ENCODE measurements at regions not wholly inside any gene's neighbourhood (a gene's known extent, or its start where the extent isn't known, plus 50 kb on each side); places are given as distances from the start of the nearest gene placed in this dataset.
A peak's percentile ranks its signal among the peaks of the same experiment; 100 is the strongest.

- DNase-seq, result no peak
These were observed 66.5 kb downstream of the PLXNA1 start for GRCh38 chr3:127049393-127049792.

DNA sequence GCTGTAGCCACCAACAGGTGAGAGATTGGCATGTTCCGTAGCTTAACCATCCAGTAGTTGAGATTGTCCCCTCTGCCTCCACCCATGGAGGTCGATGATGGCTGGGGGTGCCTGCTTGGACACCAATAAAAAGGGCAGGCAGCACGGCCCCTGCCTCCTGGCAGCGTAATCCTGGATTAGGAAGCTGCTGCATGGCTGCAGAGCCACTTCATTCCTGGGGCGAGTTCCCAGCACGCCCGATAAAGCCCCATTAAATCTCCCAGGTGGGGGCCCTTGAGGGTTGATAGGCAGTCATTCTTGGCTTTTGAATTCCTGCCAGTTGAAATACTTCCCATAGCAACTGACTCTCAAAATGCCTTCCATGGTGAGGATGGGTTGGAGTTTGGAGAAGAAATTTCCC is 67.8 kb downstream of the PLXNA1 start:
- DNase-seq, result peak; percentile 65

DNA sequence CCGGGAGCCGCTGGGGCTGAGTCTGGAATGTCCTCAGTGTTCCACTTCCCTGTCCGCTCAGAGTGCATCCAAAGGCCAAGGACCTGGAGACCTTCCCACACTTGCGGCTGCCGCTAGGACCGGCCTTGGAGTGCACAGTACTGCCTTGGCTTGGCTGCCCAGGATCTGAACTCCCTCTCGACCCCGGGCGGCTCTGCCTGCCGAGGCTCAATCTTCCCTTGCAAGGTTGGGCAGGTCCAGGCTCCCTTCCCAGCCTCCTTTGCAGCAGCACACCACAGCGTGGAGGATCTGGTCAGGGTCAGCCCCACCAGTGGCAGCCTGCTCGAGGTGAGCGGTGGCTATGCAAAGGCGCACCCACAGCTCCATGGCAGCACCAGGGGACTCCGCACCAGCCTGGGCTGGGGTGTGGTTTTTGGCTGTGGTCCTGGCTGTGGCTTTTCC is 69.2 kb downstream of the PLXNA1 start:
- no peak for DNase-seq

DNA sequence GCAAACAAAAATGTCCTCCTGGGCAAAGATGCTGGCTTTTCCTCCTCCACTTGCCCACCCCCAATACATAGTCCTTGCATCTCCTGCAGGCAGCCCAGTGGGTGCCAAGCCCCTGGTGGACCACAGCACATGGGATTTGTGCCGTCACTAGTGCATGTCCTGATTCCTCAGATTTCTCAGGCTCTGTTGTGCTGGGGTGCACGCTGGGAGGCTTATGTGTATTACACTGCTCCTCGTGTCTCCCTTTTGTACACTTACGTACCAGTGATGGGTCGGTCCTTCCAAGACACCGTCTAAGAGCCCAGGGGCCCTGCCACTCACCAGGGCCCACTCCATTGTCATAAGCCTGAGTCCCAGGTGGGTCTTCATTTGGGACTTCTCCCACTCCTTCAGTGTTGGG is 70.1 kb downstream of the PLXNA1 start:
- DNase-seq, result no peak

DNA sequence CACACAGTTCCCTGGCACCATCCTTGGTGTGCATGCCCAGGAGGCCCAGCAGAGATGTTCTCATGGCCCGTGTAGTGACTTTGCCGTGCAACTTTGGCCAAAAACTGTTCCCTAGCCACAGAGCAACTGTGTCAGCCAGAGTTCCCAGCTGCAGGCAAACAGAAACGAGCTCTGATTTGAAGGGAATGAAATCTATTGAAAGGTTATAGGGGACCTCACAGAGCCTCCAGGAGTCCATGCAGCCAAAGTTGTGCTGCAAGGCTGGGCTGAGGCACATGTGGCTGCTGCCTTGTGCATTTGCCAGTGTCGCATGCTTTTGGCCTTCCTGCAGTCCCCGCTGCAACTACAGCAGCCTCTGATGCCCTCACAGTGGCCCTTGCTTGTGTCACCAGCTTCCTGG is 70.5 kb downstream of the PLXNA1 start:
- no peak for DNase-seq

GRCh38 chr3:127053979-127054378 is 71.1 kb downstream of the PLXNA1 start:
- DNase-seq, result no peak

GRCh38 chr3:127056281-127056680 is 73.4 kb downstream of the PLXNA1 start:
- DNase-seq, result no peak

- DNase-seq, result no peak
These were observed 74.1 kb downstream of the PLXNA1 start for GRCh38 chr3:127056976-127057375.

DNA sequence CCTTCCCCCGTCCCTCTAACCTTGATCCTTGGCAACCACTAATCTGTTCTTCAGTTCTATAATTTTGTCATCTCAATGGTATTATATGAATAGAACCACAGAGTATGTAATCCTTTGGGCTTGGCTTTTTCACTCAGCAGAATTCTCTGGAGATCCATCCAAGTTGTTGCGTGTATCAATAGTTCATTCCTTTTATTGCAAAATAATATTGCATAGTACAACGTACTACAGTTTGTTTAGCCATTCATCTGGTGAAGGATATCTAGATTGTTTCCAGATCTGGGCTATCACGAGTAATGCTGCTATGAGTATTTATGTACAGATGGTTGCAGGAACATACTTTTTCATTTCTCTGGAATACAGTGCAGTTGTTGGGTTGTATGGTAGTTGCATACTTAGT is 76.2 kb downstream of the PLXNA1 start:
- no peak for DNase-seq

GRCh38 chr3:127061641-127062040 is 78.7 kb downstream of the PLXNA1 start:
- DNase-seq, result peak; percentile 24

DNA sequence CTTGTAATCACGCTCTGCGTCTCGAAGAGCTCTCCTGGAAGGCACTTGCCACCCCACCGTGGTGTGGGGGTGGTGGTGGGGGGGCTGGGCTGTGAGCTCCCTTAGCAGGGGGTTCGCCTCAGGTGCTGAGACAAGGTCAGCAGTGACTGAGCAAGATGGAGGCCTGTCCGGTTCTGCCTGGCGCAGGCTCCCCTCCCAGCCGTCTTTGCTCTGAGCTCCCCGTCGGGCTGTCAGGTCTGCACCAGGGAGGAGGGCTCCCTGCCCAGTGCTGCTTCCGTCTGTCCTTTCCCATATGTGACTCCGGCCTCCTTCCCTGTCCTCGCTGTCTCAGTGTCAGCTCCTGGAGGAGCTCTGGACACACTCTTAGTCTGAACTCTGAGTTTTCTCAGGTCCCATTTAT is 80.0 kb downstream of the PLXNA1 start:
- no peak for DNase-seq

DNA sequence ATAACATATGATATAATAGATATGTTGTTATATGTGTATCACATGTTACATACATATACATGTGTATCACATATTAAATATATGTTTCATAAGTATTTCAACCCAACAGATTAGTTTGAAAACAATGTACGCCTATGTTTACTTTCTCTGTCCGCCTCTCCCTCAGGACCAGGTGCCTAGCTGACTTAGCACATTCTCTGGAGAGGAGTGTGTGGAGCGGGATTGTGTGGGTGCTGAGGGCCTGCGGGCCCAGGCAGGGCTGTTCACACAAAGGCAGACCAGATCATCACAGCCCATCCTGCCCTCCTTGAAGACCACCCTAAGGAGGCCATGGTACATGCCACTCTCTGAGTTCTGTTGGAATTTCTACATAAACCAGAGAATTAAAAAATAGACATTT is 81.0 kb downstream of the PLXNA1 start:
- DNase-seq, result no peak

DNA sequence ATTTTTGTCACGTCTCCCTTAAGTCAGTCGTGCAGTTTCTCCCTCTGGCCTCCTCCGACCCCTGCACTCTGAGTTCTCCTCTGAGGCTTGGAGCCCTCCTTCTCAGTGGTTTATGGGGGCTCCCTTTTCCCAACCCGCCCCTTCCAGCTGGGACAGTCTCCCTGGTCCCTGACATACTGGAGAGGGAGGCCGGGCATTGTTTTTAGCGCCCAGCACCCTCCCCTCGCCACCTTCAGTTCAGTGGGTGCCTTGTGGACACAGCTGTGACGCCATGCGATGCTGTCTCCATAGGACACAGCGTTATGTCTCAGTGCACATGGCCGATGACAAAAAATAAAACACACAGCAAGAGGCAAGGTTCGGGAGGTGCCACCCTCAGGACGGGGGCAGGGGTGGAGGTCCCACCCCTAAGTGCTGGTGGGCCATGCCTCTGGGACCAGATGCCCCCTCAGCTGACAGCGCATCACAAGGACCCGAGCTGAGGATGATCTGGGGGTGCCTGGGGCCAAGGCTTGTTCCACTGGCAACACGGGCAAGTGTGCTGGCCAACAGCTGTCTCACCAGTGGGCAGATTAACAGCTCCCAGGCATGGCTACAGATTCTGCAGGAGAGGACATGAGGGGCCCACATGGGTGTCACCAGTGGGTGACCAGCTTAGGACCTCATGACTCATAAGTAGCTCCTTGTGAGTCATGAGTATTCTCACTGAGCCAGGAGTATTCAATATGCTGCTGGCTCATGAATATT is 81.6 kb downstream of the PLXNA1 start:
- DNase-seq, result no peak

DNA sequence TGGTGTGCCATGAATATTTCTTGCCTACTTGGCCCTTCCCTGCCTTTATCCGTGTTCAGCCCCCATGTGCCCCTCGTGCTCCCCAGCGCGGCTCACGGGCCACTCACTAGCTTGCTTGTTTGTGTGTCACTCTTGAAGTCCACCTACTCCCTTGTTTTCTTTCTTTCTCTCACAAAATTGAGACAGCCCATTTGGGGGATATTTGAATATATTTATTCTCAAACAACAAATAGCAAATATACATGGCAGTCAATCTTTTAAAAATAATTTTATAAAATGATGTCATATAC is 82.2 kb downstream of the PLXNA1 start:
- no peak for DNase-seq

- no peak for DNase-seq
These were observed 82.8 kb downstream of the PLXNA1 start for GRCh38 chr3:127065561-127066290.

DNA sequence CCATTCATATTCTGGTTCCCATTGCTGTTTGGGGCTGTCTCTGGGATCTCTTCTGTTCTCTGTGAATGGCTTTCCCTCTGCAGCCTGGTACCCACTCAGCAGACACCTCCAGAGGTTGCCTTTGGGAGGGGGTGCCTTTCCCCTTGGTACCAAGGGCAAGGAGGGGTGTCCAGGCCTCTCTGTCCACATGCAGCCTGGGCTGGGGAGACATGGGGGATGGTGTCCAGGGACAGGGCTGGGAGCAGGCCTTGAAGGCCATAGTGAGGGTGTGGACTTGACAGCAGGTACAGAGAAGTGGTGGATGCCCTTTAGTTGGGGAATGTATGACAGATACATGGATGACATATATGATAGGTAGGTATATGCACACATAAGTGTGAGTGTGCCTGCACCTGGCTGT is 83.7 kb downstream of the PLXNA1 start:
- no peak for DNase-seq

- DNase-seq, result no peak
These were observed 84.4 kb downstream of the PLXNA1 start for GRCh38 chr3:127067116-127067910.

- no peak for DNase-seq
These were observed 85.3 kb downstream of the PLXNA1 start for GRCh38 chr3:127068111-127068810.

- DNase-seq, result no peak
These were observed 86.0 kb downstream of the PLXNA1 start for GRCh38 chr3:127068871-127069270.

GRCh38 chr3:127069814-127070440 is 87.0 kb downstream of the PLXNA1 start:
- DNase-seq, result no peak

GRCh38 chr3:127070776-127071175 is 87.9 kb downstream of the PLXNA1 start:
- no peak for DNase-seq

DNA sequence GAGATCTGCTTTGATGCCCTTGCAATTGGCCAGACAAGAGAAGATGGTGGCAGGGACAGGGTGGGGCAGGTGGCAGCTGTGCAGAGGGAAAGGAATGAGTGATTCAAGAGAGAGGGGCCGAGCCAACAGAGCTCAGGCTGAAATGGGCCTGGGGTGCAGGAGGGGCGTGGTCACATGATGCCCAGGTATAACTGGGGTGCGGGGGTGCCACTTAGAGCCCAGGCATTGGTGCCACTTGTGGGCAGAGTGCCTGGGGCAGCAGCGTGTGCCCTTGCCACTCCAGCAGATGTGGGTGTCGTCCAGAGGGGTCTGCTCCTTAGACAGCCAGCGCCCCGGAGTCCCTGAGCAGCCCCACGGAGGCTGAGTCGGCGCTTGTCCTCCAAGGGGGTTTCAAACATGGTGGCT is 88.7 kb downstream of the PLXNA1 start:
- DNase-seq, result no peak

GRCh38 chr3:127072221-127072771 is 89.4 kb downstream of the PLXNA1 start:
- no peak for DNase-seq
